Sciatic nerve (tissue), 2 donors: ENCODE measurements at regions not wholly inside any gene's neighbourhood (a gene's known extent, or its start where the extent isn't known, plus 50 kb on each side); places are given as distances from the start of the nearest gene placed in this dataset.
"Not testable (repeated sequence)": the region's sequence is repeated elsewhere in the genome, so short reads cannot be mapped to it uniquely, and the experiment has no call there.

Source experiments
- ATAC-seq: fragments of 200-7000 bp; cut with Tn5 transposase; one replicate; pipeline ENCODE4 v1.9.1; 2020; ENCODE audit warnings: mild to moderate bottlenecking, moderate library complexity
- DNase-seq: peaks from one replicate; pipeline ENCODE4 v3.0.0-alpha.2; 2020; ENCODE audit warnings: low spot score
- intact Hi-C: fragments of 100-400 bp; cut with DNase I; formaldehyde crosslinking; loops from one replicate; pipeline ENCODE4 v1.14.2; 2022
- donor health status: DM: no; HTN: no; CAD: no.
- donor health status: DM: no; HTN: no; CAD: no.

- ATAC-seq (no peak), DNase-seq (no peak)
- intact Hi-C loops, result no loop called here
Measured at GRCh38 chr4:64776820-64777219, 367.6 kb upstream of the TECRL start.

- DNase-seq, result no peak
- intact Hi-C loops, result no loop called here
Measured at GRCh38 chr4:64774626-64775025, 365.4 kb upstream of the TECRL start.

GRCh38 chr4:64771149-64771548 lies 361.9 kb upstream of the TECRL start:
- no peak for DNase-seq
- no peak for ATAC-seq
- intact Hi-C loops, result no loop called here

More at GRCh38 chr4:64774626-64775025, 365.4 kb upstream of the TECRL start:
- ATAC-seq, result no peak

GRCh38 chr4:64767547-64767946 lies 358.3 kb upstream of the TECRL start:
- DNase-seq, result no peak
- no peak for ATAC-seq
- intact Hi-C loops, result no loop called here

GRCh38 chr4:64766565-64766964 lies 357.3 kb upstream of the TECRL start:
- intact Hi-C loops, result no loop called here
- DNase-seq (no peak), ATAC-seq (no peak)

- ATAC-seq (no peak), DNase-seq (no peak)
- intact Hi-C loops, result no loop called here
Measured at GRCh38 chr4:64756016-64756415, 346.8 kb upstream of the TECRL start.

- DNase-seq (no peak), ATAC-seq (peak; percentile 34)
- intact Hi-C loops, result no loop called here
Measured at GRCh38 chr4:64747919-64748715, 338.9 kb upstream of the TECRL start.

- ATAC-seq, result no peak
- intact Hi-C loops, result no loop called here
- DNase-seq, result no peak
Measured at GRCh38 chr4:64738240-64738639, 329.0 kb upstream of the TECRL start.

- intact Hi-C loops, ATAC-seq, DNase-seq: not testable (repeated sequence)
Measured at GRCh38 chr4:64737854-64738138, 328.5 kb upstream of the TECRL start.

GRCh38 chr4:64737026-64737853 lies 328.0 kb upstream of the TECRL start:
- no peak for DNase-seq
- intact Hi-C loops, result no loop called here
- ATAC-seq, result no peak

- no peak for ATAC-seq
- DNase-seq, result no peak
- intact Hi-C loops, result no loop called here
Measured at GRCh38 chr4:64729561-64729960, 320.3 kb upstream of the TECRL start.

- intact Hi-C loops, result no loop called here
- ATAC-seq (no peak), DNase-seq (no peak)
Measured at GRCh38 chr4:64727960-64728359, 318.7 kb upstream of the TECRL start.

- intact Hi-C loops, ATAC-seq, DNase-seq: not testable (repeated sequence)
Measured at GRCh38 chr4:64727391-64727790, 318.1 kb upstream of the TECRL start.

GRCh38 chr4:64724689-64725088 lies 315.4 kb upstream of the TECRL start:
- DNase-seq (no peak), ATAC-seq (no peak)
- intact Hi-C loops, result no loop called here

GRCh38 chr4:64721106-64721505 lies 311.9 kb upstream of the TECRL start:
- intact Hi-C loops, result no loop called here
- ATAC-seq (no peak), DNase-seq (no peak)

- intact Hi-C loops, result no loop called here
- no peak for DNase-seq
- ATAC-seq, result no peak
Measured at GRCh38 chr4:64718091-64718490, 308.8 kb upstream of the TECRL start.

- intact Hi-C loops, result no loop called here
- DNase-seq (no peak), ATAC-seq (no peak)
Measured at GRCh38 chr4:64715741-64716140, 306.5 kb upstream of the TECRL start.

GRCh38 chr4:64713256-64713840 lies 304.1 kb upstream of the TECRL start:
- intact Hi-C loops, result no loop called here
- ATAC-seq, result no peak
- no peak for DNase-seq

- no peak for ATAC-seq
- DNase-seq, result no peak
- intact Hi-C loops, result no loop called here
Measured at GRCh38 chr4:64712590-64712989, 303.3 kb upstream of the TECRL start.

GRCh38 chr4:64705989-64706388 lies 296.7 kb upstream of the TECRL start:
- DNase-seq (no peak), ATAC-seq (no peak)
- intact Hi-C loops, result no loop called here
